Activated CD4-positive, CD25-positive, alpha-beta regulatory T cell treated with anti-CD3 and anti-CD28 coated beads, Interleukin-2, amount 50 U/mL, for 24 hours (primary cell): ENCODE measurements at regions not wholly inside any gene's neighbourhood (a gene's known extent, or its start where the extent isn't known, plus 50 kb on each side); places are given as distances from the start of the nearest gene placed in this dataset.
A peak's percentile ranks its signal among the peaks of the same experiment; 100 is the strongest.
"Not testable (repeated sequence)": the region's sequence is repeated elsewhere in the genome, so short reads cannot be mapped to it uniquely, and the experiment has no call there.

ENCODE experiments used
- ATAC-seq, 2 donors: fragments of 150-1000 bp; cut with Tn5 transposase; one replicate each; pipeline ENCODE4 v1.10.0; 2021; ENCODE audit warnings: mild to moderate bottlenecking in 1 of 2, moderate library complexity in 1 of 2

- not testable (repeated sequence) for ATAC-seq
Measured at GRCh38 chr1:206362994-206363393, 107.3 kb upstream of the IKBKE start.

DNA sequence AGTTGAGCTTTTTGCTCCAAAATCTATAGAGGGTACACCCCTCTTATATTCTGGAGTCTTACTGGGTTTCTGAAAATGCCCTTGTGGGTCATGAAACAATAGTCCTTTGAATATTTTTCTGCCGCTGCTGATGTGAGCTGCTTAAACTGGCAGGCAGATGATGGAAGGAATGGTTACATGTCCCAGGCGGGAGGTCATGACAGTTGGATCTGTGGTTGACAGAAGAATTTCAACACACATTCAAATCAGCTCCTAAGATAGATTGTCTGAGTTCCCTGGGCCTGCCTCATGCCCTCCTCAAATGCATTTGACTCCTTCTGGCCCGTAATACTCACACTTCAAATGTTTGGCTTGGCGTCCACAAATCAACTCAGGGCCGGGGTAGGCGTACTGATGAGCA is 105.0 kb upstream of the IKBKE start:
- ATAC-seq = not testable (repeated sequence)

DNA sequence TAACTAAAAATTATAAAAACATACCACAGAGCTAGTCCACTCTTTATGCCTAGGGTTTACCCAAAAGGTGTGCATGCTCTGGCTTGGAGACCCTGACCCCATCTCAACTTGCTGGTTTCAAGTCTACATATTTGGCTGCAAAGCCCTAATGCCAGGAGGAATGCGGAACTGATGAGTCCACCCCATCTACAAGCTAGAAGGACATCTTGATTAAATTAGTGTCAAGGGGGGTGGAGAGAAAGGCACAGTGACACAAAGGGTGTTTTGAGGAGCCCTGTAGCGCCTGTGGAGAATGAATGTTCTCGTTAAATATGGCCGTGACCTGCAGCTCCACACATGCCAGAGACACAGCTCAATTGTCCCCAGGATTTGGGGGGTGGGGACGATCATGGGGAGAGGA is 104.1 kb upstream of the IKBKE start:
- not testable (repeated sequence) for ATAC-seq

GRCh38 chr1:206366772-206367171 is 103.5 kb upstream of the IKBKE start:
- ATAC-seq = not testable (repeated sequence)

- peak in 1 of 2 donors; percentile 51 for ATAC-seq
Measured at GRCh38 chr1:206367955-206368622, 102.2 kb upstream of the IKBKE start.

DNA sequence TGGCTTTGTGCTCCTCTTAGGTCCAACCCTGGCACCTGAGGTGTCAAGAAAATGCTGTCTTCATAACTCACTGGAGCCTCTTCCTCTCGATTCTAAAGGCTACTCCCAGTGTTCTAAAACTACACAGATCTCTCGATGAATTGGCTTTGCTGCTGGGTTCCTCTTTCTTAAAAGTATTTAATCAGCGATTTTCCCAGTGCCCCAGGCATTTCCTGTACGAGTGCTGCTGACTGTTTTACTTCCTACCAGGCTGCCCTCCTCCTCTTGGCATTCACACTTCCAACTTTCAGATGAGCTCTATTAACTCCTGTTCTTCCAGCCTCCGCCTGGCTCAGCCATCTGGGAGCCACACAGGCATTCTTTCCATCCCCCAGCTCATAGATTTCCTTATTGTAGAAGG is 95.6 kb upstream of the IKBKE start:
- ATAC-seq = not testable (repeated sequence)

DNA sequence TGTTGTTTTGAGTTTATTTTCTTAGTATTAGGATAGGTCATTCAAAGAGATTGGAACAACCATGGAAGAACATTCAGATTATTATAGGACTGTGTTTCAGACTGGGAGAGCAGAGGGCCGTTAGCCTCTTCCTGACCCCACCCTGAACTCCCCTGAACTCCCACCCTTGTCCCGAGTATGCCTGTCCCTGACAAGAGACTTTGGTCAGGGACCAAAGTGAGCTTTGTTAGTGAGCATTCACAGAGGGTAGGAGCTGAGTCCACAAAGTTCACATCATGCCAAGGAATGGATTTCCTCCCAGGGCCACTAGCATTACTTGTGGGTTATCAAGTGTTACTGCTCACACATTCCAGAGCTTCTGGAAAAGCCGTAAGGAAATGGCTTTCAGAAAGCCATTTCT is 94.7 kb upstream of the IKBKE start:
- ATAC-seq = not testable (repeated sequence)

DNA sequence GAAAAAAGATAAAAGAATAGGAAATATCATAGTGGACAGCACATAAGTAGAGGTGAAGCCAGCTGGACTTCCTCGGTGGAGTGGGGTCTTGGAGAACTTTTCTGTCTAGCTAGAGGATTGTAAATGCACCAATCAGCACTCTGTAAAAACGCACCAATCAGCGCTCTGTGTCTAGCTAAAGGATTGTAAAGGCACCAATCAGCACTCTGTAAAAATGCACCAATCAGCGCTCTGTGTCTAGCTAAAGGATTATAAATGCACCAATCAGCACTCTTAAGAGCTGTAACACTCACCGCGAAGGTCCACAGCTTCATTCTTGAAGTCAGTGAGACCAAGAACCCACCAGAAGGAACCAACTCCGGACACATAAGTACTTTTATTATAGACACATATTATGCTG is 91.8 kb upstream of the IKBKE start:
- ATAC-seq = not testable (repeated sequence)

DNA sequence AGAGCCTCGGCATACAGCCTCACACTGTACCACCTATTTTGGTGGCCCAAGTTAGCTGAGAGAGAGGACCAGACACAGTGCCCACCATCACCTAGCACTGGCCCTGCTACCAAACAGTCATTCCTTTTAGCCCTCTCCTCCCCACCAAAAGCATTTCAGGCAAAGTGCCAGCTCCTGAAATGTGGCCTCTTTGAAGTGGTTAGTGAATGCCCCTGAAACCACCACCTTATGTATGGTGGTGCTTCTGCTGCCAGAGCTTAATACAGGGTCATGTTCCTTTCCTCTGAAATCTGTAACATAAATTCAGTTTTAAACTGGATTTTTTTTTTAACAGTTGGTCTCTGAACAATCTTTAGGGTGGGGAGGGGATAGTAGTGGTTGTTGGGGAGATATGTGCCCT is 91.0 kb upstream of the IKBKE start:
- peak in 1 of 2 donors; percentile 25 for ATAC-seq

GRCh38 chr1:206380163-206380790 is 90.0 kb upstream of the IKBKE start:
- ATAC-seq = not testable (repeated sequence)

DNA sequence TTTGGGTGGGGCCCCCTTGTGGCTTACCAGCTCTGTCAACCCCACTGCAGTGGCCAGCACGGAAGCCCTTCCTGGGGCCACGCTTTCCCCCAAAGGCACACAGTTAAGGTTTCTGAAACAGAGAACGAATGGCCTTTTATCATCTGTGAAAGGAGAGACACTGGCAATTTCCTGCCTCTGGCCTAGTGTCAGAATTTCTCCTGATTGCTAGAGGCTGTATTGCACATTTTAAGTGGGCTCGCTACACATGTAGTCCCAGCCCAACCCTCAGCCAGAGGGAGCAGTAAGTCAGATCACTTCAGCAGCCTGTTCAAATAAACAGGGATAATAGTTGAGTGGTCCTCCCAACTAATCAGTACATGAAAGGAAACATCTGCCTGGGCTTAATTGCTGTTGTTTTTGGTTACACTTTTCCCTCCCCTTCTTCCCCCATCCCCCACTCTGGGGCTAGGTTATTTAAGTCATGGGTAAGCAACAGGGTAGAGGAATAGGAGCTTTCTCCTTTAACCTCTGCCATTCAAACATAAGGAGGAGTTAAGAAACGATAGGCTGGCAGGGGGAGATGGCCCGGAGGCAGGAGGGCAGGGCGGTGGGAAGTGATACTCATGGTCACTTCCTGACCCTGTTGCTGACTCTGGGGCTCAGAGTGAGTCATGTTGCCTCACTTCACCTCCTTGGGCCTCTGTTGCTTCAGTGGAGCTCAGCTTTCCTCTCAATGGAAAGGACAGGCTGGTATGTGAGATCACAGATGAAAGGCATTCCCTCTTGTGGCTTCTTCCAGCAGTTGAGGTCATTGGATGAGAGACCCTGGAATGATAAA is 89.3 kb upstream of the IKBKE start:
- peak in 1 of 2 donors; percentile 54 for ATAC-seq

DNA sequence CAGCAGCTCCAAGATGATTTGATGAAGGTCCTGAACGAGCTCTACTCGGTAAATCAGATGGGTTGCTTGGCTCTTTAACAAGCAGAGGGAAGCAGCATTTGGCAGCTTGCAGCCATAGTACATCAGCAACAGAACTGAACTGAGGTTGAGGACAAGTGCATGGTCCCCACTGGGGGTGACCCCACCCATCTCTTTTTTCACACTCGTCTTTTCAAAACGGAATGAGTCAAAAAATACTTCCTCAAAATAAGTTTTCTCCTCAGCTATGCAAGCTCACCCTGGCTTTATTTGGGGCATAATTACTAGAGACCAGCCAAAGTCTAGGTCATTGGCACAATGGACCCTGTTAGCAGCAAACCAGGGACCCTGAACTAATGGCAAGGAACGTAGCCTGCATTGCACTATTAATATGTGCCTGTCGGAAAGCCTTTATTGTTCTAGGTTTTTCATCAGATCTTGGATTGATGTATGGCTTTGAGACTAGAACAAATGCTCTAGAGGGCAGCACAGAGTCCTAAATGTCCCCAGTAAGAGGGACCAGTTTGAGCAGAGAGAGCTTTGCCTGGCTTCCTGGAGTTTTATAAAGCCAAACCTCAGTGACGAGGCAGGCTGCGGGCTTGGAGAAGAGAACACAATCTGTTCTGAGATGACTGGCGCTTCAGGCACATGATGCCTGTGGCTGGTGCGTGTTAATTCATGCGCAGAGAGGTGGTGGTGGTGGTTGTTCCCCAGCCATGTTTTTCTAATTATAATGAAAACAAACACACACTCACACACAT is 86.1 kb upstream of the IKBKE start:
- ATAC-seq = peak; percentile 55 to 57

GRCh38 chr1:206384891-206385290 is 85.4 kb upstream of the IKBKE start:
- ATAC-seq = not testable (repeated sequence)

- ATAC-seq = not testable (repeated sequence)
Measured at GRCh38 chr1:206387631-206388030, 82.6 kb upstream of the IKBKE start.

DNA sequence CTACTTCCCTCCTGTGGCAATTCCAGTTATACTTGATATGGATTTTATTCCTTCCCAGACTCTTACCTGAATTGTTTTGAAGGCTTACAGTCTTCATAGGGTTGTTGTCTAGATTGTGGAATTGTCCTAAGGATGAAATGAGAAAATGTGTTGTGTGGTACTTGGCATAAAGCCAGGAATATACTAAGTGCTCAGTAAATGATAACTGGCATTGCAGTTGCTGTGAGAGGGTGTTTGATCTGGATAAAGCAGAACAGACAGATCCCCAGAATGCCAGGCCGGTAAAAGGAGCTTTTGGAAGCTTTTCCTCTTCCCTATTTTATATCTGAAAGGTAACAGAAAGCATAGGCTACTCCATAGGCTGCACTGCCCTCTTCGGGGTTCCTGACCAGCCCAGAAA is 78.4 kb upstream of the IKBKE start:
- ATAC-seq = not testable (repeated sequence)

DNA sequence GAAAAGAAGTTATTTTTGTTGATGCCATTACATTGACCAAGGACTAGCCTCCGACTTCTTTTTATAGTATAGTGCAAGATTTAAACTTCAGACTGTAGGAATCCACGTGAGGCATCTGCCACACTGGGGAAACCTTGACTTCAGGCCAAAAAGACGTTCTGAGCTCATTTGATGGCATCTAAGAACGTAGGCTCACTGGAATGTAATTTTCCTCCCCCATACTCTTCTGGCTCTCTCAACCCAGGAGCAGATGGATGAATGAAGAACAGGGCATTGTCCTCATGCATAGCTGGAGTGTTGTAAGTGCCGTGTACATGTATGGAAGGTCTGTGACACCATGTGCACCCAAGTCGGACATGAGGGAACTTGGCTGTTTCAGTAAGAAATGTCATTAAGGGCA is 72.8 kb upstream of the IKBKE start:
- ATAC-seq = not testable (repeated sequence)

DNA sequence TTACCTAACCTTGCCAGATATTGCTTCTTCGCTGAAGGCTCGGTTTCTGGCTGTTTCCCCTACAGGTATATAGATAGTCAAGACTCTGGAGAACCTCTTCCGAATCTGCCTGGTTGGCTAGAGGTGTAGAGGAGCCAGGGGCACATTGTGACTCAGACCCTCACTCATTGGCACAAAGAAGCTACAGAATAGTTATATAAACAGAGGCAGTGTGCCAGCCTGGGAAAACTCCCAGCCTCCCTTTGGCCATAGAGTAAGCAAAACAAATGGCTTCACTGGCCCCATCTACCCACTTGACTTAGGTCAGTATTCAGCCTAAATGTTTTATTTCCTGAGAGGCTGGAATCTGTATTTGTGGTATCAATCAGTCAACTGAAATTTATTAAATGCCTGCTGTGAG is 72.0 kb upstream of the IKBKE start:
- ATAC-seq = not testable (repeated sequence)

GRCh38 chr1:206403612-206404307 is 66.5 kb upstream of the IKBKE start:
- ATAC-seq = not testable (repeated sequence)

DNA sequence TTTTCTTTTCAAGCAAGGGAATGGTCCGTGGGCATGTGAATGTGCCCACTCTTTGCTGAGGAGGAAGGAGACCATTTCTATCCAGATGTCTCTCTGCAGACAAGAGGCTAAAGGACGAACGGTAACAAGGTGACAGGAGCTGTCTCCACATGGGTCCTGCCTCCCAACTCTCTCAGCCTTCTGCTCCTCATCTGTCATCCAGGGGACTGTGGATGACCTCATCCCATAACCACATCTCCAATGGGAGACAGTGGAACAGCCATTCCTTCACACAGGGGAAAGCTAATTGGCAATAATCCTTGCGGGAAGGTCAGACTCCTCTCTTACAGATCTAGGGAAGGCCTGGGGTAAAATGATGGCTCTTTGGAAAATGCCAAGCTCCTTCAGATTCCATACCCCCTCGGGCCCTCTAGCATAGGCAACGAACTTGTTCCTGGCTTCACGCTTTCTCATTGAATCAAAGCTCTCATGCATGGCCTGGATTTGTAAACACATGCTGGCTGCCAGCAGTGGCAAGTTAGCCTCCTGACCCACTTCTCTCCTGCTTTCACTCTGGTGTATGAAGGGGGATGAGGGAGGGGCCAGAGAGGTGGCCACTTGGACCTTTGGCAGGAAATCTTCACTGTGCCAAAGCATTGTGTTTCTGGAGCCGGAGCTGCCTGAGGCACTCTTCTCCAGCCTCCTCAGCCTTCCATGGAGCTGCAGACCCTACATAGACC is 65.8 kb upstream of the IKBKE start:
- not testable (repeated sequence) for ATAC-seq

DNA sequence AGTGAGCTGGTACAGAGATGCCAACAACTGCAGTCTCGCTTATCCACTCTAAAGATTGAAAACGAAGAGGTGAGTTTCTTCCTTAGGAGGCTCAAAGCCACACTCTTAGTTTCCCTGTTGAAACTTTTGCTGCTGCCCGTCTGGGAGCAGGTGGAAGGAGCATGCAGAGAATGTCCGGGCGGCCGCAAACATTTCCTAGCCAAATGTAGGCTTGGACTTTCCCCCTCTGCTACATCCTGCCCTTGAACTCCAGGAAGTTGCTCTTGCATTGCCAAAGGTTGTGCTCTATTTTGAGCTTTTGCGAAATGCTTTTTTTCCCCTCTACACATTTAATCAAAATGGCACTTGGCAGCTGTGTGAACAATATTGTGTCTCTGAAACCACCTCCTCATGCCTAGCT is 65.0 kb upstream of the IKBKE start:
- not testable (repeated sequence) for ATAC-seq
